PC-3 (cell line): ENCODE measurements at regions not wholly inside any gene's neighbourhood (a gene's known extent, or its start where the extent isn't known, plus 50 kb on each side); places are given as distances from the start of the nearest gene placed in this dataset.
"Not testable (repeated sequence)": the region's sequence is repeated elsewhere in the genome, so short reads cannot be mapped to it uniquely, and the experiment has no call there.

Source experiments
- ATAC-seq: fragments of 200-7000 bp; cut with Tn5 transposase; 2 replicates; pipeline ENCODE4 v1.9.1; 2020; ENCODE audit warnings: mild to moderate bottlenecking, moderate library complexity
- BruUV-seq: library from RNA; stranded (reverse); fragments of 400-500 nt; replicated peaks from 2 replicates; lab custom pipeline; 2021; lab: Mats Ljungman, UMichigan
- CTCF ChIA-PET: fragments of 300-600 bp; sonication (Branson Sonifier 250); formaldehyde crosslinking; loops from one replicate; lab custom pipeline; 2022; ENCODE audit warnings: antibody characterized with exemption; lab: Charles Lee
- POLR2A ChIA-PET: fragments of 300-600 bp; sonication (Branson Sonifier 250); formaldehyde crosslinking; loops from one replicate; lab custom pipeline; 2022; ENCODE audit warnings: antibody characterized with exemption; ENCODE audit not compliant: unreplicated experiment; lab: Charles Lee
- DNase-seq: peaks from one replicate; pipeline ENCODE4 v3.0.0-alpha.2; 2015
- H2AFZ ChIP-seq: fragments of 300-600 bp; sonication (generic); 2 replicates; pipeline ENCODE4 v1.6.0; 2016; ENCODE audit warnings: antibody characterized with exemption, low read length
- H3F3A ChIP-seq: fragments of 300-600 bp; sonication (generic); one replicate; pipeline ENCODE4 v1.6.0; 2017; ENCODE audit warnings: antibody characterized with exemption, low read length, control low read depth, mild to moderate bottlenecking; ENCODE audit not compliant: unreplicated experiment
- H3K27ac ChIP-seq: fragments of 300-600 bp; sonication (generic); 2 replicates; pipeline ENCODE4 v1.5.1; 2016; ENCODE audit warnings: mild to moderate bottlenecking, low read length
- H3K27me3 ChIP-seq: fragments of 300-600 bp; sonication (generic); 2 replicates; pipeline ENCODE4 v1.6.1; 2016; ENCODE audit warnings: low read length, mixed read lengths
- H3K36me3 ChIP-seq: fragments of 300-600 bp; sonication (generic); 2 replicates; pipeline ENCODE4 v1.6.1; 2016; ENCODE audit warnings: low read depth, mixed run types, low read length, mixed read lengths
- H3K4me1 ChIP-seq: fragments of 300-600 bp; sonication (generic); 2 replicates; pipeline ENCODE4 v1.5.1; 2016; ENCODE audit warnings: low read length; ENCODE audit not compliant: insufficient read depth
- H3K4me2 ChIP-seq: fragments of 300-600 bp; sonication (generic); 2 replicates; pipeline ENCODE4 v1.6.0; 2016; ENCODE audit warnings: low read length
- H3K4me3 ChIP-seq: fragments of 300-600 bp; sonication (generic); 2 replicates; pipeline ENCODE4 v1.5.1; 2016; ENCODE audit warnings: mild to moderate bottlenecking, low read length, mixed read lengths
- H3K79me2 ChIP-seq: fragments of 300-600 bp; sonication (generic); 2 replicates; pipeline ENCODE4 v1.6.1; 2017; ENCODE audit warnings: low read length, mixed read lengths
- H3K9ac ChIP-seq: fragments of 300-600 bp; sonication (generic); 2 replicates; pipeline ENCODE4 v1.6.0; 2016; ENCODE audit warnings: mild to moderate bottlenecking, low read length
- H3K9me2 ChIP-seq: fragments of 300-600 bp; sonication (generic); replicated peaks from 2 replicates; pipeline ENCODE4 v1.6.1; 2016; ENCODE audit warnings: mixed run types, low read length, mixed read lengths
- H3K9me3 ChIP-seq: fragments of 300-600 bp; sonication (generic); 2 replicates; pipeline ENCODE4 v1.6.1; 2016; ENCODE audit warnings: low read length, mixed read lengths
- H4K20me1 ChIP-seq: fragments of 300-600 bp; sonication (generic); 2 replicates; pipeline ENCODE4 v1.6.1; 2016; ENCODE audit warnings: low read length, mixed read lengths
- CTCF ChIP-seq: fragments of 300-600 bp; sonication (generic); conservative IDR thresholded peaks from 2 replicates; pipeline ENCODE4 v1.5.1; 2017; ENCODE audit warnings: antibody characterized with exemption, low read depth, mild to moderate bottlenecking, low read length
- EZH2 ChIP-seq: fragments of 300-600 bp; sonication (generic); IDR thresholded peaks from one replicate; pipeline ENCODE4 v1.6.1; 2017; ENCODE audit warnings: antibody characterized with exemption, mild to moderate bottlenecking, low read length; ENCODE audit not compliant: unreplicated experiment
- intact Hi-C: fragments of 100-400 bp; cut with micrococcal nuclease; formaldehyde crosslinking; loops from 2 replicates; pipeline ENCODE4 v1.9.0; 2023

- Histone ChIP-seq H3K4me2 (no peak overlapping the region), H3K27ac (no peak overlapping the region), H3K36me3 (no peaks in the 10 kb centered on the region), H3K27me3 (no peaks in the 10 kb centered on the region), H3K4me3 (no peak overlapping the region), H3K9ac (no peak overlapping the region), H3K4me1 (no peaks in the 10 kb centered on the region), H3F3A (no peaks in the 10 kb centered on the region), H3K9me2 (no peaks in the 10 kb centered on the region), H4K20me1 (no peaks in the 10 kb centered on the region), H2AFZ (no peak overlapping the region), H3K9me3 (no peaks in the 10 kb centered on the region), H3K79me2 (no peaks in the 10 kb centered on the region)
- BruUV-seq = no TSS peak
- no peak for ATAC-seq
- ChIA-PET POLR2A (no interaction called here), CTCF (no interaction called here)
- no peak for DNase-seq
- intact Hi-C loops = no loop called here
- no peak for TF ChIP-seq EZH2
- TF ChIP-seq CTCF = no peak
Measured at GRCh38 chr7:6917258-6917657, 91.2 kb upstream of the CCZ1B start.

GRCh38 chr7:6919169-6919568 lies 93.1 kb upstream of the CCZ1B start:
- H3K4me2 ChIP-seq, H2AFZ ChIP-seq, H3K9me2 ChIP-seq, intact Hi-C loops, H3K27ac ChIP-seq, H3K36me3 ChIP-seq, H3K4me3 ChIP-seq, POLR2A ChIA-PET, DNase-seq, H3K9ac ChIP-seq, H3K27me3 ChIP-seq, CTCF ChIA-PET, BruUV-seq, ATAC-seq, H3K9me3 ChIP-seq, H3K4me1 ChIP-seq, H3K79me2 ChIP-seq, H3F3A ChIP-seq, H4K20me1 ChIP-seq: not testable (repeated sequence)

GRCh38 chr7:6924523-6924922 lies 98.4 kb upstream of the CCZ1B start:
- H3F3A ChIP-seq, CTCF ChIA-PET, H3K36me3 ChIP-seq, H3K9ac ChIP-seq, H3K4me1 ChIP-seq, H3K9me2 ChIP-seq, ATAC-seq, H3K27me3 ChIP-seq, DNase-seq, H3K79me2 ChIP-seq, H3K4me3 ChIP-seq, H4K20me1 ChIP-seq, H3K9me3 ChIP-seq, POLR2A ChIA-PET, BruUV-seq, H2AFZ ChIP-seq, H3K4me2 ChIP-seq, intact Hi-C loops, H3K27ac ChIP-seq: not testable (repeated sequence)

GRCh38 chr7:6926193-6927174 lies 100.4 kb upstream of the CCZ1B start:
- H3K4me3 ChIP-seq, ATAC-seq, H3K27ac ChIP-seq, H4K20me1 ChIP-seq, H3K79me2 ChIP-seq, CTCF ChIA-PET, H3K27me3 ChIP-seq, DNase-seq, POLR2A ChIA-PET, H2AFZ ChIP-seq, H3K4me2 ChIP-seq, H3K9ac ChIP-seq, H3K36me3 ChIP-seq, H3K9me2 ChIP-seq, H3F3A ChIP-seq, H3K9me3 ChIP-seq, H3K4me1 ChIP-seq, BruUV-seq, intact Hi-C loops: not testable (repeated sequence)

GRCh38 chr7:6927643-6928042 lies 101.6 kb upstream of the CCZ1B start:
- BruUV-seq, H4K20me1 ChIP-seq, CTCF ChIA-PET, H3K27me3 ChIP-seq, POLR2A ChIA-PET, intact Hi-C loops, H3K27ac ChIP-seq, DNase-seq, ATAC-seq, H3K9me2 ChIP-seq, H3K9me3 ChIP-seq, H3K4me2 ChIP-seq, H3K9ac ChIP-seq, H3K79me2 ChIP-seq, H3K4me3 ChIP-seq, H3F3A ChIP-seq, H3K36me3 ChIP-seq, H3K4me1 ChIP-seq, H2AFZ ChIP-seq: not testable (repeated sequence)

GRCh38 chr7:6929588-6929987 lies 103.5 kb upstream of the CCZ1B start:
- DNase-seq, CTCF ChIA-PET, H3K4me1 ChIP-seq, H3K36me3 ChIP-seq, H3K9me2 ChIP-seq, H3K9ac ChIP-seq, intact Hi-C loops, BruUV-seq, ATAC-seq, POLR2A ChIA-PET, H3K27me3 ChIP-seq, H3K79me2 ChIP-seq, H3K27ac ChIP-seq, H3K9me3 ChIP-seq, H3F3A ChIP-seq, H3K4me2 ChIP-seq, H2AFZ ChIP-seq, H4K20me1 ChIP-seq, H3K4me3 ChIP-seq: not testable (repeated sequence)
